GM18867 (cell line): ENCODE measurements at regions not wholly inside any gene's neighbourhood (a gene's known extent, or its start where the extent isn't known, plus 50 kb on each side); places are given as distances from the start of the nearest gene placed in this dataset.

ENCODE experiments used
- ATAC-seq: cut with Tn5 transposase; IDR thresholded peaks from one replicate; pipeline ENCODE4 v1.9.1; 2021; ENCODE audit warnings: mild to moderate bottlenecking, moderate library complexity; ENCODE audit not compliant: unreplicated experiment

DNA sequence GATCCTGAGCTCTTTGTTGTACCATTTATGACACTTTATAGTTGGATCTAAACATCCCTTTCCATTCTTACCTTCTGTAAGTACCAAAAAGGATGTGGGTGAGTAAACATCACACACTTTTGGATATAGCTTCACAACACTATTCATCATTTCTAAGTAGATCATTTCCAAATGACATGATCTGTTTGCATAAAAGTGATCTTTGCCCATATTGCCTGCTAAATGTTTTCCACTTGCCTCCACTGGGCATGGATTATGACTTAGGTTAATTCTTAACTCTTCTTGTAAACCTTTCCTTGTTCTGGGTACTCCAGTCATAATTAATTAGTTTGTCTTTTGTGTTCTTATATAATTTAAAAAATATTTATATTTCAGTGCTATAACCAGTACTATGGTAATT, 244.9 kb upstream of the AGA start:
- ATAC-seq: no peak

DNA sequence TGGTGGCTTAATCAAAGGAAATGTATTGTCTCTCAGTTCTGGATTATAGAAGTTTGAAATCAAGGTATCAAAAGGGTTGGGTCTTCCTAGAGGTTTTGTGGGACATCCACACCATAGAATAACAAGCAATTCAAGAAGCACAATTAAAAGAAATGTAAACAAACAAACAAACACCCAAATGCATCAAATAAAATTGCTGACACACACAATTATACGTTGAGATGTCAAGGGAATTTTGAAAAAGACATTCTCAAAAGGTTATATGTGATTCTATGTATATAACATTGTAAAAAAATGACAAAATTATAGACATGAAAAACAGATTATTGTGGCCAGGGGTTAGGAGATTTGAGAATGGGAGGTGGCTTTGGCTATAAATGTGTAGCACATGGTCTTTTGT, 250.7 kb upstream of the AGA start:
- ATAC-seq: no peak

DNA sequence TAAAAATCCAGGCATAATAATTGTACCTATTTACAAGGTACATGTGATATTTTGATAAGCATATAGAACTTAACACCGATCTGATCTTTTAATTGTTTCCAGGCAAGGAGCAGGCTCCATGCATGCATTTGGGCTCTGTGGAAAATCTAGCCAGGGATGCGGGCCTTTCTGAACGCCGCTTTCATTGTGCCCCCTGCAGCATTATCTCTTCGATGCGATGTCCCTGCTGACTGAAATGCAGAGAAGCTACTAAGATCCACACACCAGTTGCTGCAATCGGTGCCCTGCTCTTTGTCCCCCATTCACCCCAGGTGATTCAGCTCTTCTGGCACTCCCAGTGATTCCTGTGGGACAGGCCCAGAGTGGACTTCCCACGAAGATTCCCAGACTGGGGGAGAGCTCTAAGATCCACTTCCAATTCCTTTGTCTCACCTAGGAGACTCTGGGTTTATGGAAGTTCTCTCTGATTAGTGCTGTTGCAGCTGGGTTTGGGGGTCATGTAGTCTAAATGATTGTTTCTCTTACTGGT, 254.3 kb upstream of the AGA start:
- ATAC-seq: no peak

DNA sequence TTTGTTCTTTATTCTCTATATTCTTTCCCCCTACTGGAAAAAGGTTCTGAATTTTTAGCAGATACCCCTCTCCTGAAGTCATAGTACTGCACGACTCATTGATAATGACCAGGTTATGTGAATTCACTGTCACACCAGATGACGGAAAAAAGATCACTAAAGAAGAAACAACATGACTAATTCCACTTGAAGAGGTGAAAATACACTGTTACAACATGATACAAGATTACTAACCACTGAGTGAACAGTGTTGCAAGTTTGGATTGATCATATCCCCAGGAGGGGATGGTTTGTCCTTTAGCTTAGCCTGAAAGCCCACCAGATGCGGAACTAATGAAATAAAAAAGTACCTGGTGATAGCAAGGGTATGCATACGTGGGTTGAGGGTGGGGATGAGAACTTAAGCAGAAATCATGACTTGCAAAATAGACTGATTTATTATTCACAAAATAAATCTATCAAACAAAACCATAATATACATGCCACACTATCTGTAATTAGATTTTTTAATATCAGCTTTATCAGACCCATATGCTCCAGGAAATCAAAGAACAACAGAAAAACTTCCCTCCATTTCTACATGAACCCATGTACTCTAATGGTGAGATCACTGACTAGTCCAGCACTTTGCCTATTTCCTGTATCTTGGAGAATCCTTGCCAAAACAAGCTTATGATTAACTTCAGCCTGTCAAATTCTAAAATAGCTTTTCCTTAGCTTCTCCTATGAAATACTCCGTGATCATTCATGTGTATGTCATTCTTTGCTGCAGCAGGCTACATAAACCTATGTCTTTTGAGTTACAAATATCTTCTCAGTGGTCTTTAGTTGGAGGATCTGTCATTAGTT, 257.4 kb upstream of the AGA start:
- no peak for ATAC-seq

DNA sequence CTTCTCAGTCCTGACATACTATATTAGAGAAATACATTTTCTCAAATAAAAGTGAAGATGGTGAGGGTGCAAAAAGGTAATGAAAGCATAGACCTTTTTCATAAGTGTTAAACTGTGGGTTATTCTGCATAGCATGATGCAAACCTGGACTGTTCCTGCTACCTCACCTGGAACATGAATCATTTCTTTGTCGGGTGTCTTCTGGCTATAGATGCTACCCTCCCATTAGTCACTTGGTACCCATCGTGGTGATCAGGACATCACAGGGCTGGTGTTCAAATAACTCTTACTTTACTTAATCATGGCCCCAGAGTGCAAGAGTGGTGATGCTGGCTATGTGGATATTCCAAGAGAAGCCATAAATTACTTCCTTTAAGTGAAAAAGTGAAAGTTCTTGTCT, 264.7 kb upstream of the AGA start:
- no peak for ATAC-seq

DNA sequence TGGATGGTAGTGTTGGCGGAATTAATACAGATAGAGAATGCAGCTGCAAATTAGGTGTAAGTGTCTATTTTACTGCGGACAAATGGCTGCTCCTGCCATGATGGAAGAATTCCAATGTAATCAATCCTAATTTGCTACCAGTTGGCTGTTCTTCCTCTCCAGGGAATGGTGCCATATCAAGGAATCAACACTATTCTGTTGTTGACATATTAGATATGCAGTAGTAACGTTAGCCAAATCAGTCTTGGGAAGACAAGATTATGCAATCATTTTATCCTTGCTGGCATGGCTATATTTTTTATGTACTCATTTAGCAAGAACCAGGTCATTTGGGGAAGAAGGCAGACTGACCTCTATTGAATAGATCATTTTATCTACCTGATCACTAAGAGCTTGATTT, 271.2 kb upstream of the AGA start:
- no peak for ATAC-seq

DNA sequence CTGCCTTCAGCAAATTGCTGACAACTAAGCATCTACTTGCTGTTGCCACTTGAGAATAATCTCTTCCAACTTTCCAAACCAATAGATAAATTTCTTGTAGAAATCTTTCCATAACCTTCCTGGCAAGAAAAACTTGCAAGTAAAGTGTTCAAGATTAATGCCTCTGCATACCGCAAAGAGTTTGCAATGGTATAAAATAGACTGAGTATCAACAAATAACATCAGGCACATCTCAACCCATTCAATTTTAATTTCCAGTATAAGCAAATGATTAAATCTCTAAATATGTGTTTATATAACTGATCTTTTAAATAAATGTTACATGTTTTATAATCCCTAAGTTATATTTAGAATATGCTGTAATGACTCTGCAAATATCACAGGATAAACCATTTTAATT, 275.2 kb upstream of the AGA start:
- no peak for ATAC-seq

DNA sequence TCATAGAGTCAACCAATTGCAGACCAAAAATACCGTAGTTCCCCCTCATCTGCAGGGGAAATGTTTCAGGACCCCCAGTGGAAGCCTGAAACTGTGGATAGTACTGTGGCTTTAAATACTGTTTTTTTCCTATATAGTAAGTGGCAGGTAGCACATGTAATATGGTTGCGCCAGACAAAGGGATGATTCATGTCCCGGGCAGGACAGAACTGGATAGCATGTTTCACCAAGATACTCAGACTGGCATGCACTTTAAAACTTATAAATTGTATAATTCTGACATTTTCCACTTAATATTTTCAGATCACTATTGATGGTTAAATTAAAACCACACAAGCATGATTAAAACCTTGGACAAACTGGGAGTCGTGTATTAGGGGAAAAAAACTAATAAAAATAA, 276.3 kb upstream of the AGA start:
- no peak for ATAC-seq

DNA sequence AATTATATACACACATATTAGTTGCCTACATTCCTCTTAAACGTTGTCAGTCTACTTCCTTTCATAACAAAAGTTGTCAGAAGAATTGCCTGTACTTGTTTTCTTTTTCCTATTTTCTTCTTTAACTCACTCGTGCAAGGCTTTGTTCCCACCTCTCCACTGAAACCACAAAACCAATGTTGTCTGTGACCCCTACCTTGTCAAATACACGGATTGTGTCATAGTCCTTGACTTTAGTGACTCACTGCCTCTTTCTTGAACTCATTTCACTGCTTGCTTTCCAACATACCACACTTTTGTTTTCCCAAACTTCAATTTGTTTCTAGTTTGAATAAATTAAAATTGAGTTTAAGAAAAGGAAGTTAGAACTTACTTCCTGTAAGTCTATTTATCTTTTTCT, 283.9 kb upstream of the AGA start:
- no peak for ATAC-seq

DNA sequence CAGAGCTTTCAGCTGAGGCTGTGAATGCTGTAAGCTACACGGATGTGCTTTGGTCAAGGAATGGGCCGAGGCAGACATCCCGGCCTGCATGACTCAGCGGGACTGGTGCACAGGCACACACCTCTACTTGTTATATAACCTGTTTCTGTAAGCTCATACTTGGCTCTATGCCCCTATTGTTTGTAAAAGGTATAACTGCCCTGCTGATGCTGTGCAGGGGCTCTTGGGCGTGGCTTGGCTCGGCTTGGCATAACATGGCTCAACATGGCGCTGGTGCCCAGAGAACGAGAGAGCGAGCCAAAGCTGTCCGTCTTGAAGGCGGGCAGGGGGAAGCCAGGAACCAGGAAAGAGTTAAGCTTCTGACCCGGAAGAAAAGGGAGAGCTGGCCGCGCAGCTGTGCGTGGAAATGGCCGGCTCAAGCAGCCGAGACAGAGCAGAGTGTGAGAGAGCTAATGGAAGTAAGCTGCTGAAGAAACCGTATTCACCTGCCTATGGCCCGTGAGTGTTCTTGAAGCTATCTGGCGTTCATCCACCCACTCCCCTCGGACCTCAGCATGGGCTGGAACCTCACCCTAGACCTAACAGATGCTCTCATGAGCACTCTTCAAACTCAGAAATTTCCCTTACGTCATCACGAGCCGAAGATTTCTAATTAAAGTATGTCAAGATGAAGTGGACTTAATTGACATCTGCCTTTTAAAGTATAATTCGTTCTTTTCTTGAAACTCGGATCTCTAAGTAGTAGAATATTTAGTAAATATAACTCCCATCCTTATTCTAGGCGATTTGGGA, 286.3 kb upstream of the AGA start:
- no peak for ATAC-seq

DNA sequence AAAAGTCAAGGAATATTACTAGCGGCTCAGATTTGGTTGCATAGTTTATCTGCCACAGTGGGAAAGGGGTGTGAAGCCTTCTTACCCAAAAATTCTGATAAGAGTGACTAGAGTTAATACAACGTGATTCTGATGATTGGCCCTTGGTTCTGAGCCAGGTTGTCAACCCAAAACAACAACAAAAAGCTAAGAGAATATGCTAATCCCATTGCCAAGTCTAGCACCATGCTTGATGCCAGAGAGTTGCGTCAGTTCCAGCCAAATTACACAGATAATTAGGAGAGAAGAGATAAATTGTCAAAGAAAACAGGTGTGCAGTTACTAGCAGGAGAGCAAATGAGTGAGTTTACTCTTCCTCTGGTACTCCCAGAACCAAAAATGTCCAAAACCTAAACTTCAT, 287.4 kb upstream of the AGA start:
- ATAC-seq: no peak

DNA sequence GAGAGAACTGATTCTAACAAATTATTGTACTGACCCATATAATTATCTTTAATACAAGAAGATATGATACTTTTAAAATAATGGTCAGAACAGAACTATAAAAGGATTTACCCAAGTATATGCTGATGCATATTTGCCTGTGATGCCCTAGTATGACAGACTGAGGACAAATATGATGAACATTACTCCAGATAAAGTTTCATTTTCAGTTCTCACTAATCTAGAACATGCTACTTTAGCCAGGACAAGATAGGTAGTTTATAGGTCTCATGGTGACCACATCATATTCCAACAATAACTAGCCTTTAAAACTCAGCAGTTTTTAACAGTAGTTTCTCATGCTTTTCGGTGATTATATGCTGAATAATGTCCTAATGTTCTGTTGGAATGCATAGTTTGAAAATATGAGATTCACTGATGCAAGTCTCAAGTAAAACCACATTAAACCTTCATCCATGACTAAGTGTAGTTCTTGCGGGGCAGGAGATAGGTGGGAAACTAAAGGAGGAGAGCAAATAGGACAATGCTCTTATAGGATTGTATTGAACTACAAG, 295.2 kb upstream of the AGA start:
- peak; percentile 64 for ATAC-seq

DNA sequence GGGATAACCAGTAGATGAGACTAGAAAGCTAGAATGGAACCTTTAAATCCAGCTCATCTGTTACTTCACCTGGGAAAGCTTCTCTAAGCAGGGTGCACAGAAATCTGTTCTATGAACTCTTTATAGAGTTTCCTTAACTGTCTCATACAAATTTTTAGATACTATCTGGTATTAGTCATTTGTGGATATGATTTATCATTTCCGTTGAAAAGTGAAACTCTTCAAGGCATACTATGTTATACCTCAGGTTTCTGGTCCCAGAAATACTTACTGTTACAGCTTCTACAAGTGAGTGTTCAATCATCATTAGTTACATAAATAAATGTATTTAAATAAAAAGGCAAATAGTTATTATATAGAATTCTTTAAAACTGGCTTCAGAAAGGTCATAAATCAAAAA, 298.3 kb upstream of the AGA start:
- ATAC-seq: peak; percentile 92

DNA sequence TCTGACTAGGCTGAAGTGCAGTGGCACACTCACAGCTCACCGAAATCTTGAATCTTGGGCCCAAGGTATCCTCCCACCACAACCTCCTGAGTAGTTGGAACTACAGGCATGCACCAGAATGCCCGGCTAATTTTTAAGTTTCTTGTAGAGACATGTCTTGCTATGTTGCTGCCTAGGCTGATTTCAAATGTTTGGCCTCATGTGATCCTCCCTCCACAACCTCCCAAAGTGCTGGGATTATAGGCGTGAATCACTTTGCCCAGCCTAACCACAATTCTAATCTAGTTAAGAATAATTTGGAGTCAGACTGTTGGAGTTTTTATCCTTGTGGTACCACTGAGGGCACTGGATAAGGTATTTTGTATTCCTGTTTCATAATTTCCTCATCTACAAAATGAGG, 317.5 kb upstream of the AGA start:
- ATAC-seq: no peak

DNA sequence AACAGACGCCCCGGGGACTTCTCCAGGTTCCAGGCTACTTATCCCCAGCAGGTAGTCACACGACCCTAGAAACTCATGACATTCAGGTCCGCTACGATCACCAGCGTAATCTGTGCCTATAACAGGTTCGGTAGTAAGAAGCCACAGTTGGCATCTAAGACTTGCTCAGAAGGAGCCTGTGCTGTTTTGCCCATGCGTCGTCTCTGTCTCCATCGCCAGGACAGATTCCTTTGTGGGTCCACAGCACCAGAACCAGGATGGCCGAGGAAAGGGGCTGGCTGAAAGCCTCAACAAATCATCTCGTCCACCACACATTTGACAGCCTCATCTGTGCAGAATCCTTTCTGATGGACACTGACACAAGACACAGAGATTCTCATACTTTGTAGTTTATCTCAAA, 319.5 kb upstream of the AGA start:
- no peak for ATAC-seq

DNA sequence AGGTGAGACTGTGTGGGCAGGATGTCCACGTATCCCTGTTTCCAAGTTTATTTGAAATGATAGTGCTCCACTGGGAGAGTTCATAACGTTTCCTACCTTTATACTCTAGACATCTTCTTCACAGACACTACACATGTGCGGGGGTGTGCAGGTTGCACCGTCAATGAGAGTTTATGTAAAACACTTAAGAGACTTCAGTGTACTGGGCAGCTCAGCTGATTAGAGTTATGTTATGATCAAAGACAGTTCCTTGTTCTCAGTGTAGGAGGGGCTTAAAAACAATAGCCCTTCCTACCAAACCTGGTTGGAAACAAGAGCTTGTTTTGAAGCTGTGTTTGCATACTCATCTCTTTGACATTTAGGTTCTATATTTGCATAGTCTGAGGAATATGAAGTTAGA, 326.9 kb upstream of the AGA start:
- peak; percentile 73 for ATAC-seq

DNA sequence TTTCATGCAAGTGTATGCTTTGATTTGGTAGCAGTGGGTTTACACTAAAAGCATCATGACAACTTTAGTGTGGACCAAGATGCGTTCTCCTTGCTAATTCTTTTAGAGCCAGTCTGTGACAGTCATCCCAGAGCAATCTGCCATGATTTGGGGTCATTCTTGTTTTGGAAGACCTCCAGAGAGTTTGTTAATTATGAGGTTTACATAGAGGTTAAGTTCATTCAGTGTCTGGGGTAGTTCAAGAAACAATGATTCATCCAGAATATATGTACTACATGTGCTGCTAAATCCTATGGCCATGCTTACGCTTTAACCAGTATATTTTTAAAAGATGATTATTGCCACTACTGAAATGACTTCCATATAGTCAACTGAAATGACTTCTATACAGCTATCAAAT, 328.5 kb upstream of the AGA start:
- ATAC-seq: no peak

DNA sequence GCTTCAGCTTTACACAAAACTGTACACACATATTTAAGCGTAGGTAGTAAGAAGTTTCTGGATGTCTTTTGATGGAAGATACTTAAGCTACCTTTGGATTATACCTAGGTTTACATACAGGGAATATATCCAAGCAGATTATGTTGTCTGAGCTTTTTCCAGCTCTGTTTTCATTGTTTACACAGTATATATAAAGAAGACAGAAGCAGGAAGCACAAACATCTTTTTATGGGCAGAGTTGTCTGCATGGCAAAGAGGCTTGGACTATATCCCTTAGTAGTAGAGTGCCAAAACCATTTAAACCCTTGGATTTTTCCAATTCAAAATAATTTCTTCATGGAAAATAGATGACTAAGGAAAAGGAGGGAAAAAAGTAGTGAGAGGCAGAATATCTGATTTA, 329.4 kb upstream of the AGA start:
- ATAC-seq: no peak

DNA sequence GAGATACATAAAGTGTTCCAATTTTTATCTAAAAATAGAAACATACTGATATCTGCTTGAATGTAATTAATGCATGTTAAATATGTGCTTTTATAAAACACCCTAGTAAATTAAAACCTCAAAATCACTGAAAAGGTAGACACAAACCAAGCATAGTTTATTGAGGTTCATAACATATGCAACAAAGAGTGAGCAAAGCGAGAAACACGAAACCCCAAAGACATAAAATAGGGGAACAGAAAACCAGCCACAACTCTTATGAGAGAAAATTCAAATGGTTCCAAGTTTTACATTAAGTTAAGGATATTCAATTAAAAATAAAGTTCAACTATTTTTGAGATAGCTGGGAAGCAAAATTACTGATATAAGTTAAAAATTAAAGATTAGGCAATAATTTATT, 336.4 kb upstream of the AGA start:
- ATAC-seq: peak; percentile 88

DNA sequence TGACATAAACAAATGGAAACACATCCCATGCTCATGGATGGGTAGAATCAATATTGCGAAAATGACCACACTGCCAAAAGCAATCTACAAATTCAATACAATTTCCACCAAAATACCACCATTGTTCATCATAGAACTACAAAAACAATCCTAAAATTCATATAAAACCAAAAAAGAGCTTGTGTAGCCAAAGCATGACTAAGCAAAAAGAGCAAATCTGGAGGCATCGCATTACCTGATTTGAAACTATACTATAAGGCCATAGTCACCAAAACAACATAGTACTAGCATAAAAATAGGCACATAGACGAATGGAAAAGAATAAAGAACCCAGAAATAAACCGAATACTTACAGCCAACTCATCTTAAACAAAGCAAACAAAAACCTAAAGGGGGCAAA, 342.8 kb upstream of the AGA start:
- no peak for ATAC-seq

DNA sequence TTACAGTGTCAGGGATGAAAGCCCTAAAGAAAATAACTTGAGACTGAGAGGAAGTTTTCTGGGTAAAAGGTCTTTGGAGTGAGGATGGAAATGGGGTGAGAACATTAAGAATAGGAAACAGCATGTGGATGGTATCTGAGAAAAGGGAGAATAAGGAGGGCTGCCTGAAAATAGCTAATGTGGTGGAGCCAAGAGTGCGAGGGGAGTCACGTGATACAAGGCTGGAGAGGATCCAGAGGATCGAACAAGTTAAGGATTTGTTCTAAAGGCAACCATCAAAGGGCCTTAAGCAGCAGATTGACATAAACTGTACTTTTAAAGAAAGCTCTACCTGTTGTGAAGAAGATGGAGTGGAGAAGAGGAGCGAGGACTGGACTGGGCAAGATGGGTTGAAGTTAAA, 347.4 kb upstream of the AGA start:
- no peak for ATAC-seq

DNA sequence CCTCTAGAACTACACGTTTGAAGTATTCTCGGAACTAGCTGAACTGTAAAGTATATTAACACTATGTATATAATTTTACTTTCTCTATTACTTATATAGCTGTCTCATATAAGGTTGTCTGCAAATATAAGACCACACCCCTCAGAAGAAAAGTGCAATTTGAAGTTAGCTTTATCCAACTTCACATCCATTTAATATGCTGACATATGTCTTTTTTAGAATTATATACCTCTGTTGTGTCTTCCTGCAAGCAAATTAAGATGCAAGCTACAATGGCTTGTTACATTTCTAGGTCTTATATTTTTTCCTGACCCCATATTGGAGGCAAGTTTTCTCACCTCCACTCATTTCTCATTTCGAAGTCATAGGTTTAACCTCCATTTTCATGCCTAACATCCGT, 349.0 kb upstream of the AGA start:
- ATAC-seq: no peak
